HG03558 (cell line): ENCODE measurements at regions not wholly inside any gene's neighbourhood (a gene's known extent, or its start where the extent isn't known, plus 50 kb on each side); places are given as distances from the start of the nearest gene placed in this dataset.
"Not testable (repeated sequence)": the region's sequence is repeated elsewhere in the genome, so short reads cannot be mapped to it uniquely, and the experiment has no call there.

Source experiments
- ATAC-seq: cut with Tn5 transposase; IDR thresholded peaks from one replicate; pipeline ENCODE4 v1.9.1; 2021; ENCODE audit warnings: moderate number of reproducible peaks; ENCODE audit not compliant: unreplicated experiment; ENCODE audit errors: extremely low read depth

- not testable (repeated sequence) for ATAC-seq
Observed at GRCh38 chr4:20062857-20063256, 188.8 kb upstream of the SLIT2 start.

GRCh38 chr4:20062054-20062453 lies 189.7 kb upstream of the SLIT2 start:
- no peak for ATAC-seq

GRCh38 chr4:20050768-20051167 lies 200.9 kb upstream of the SLIT2 start:
- ATAC-seq = no peak

- ATAC-seq = no peak
Observed at GRCh38 chr4:20049889-20050288, 201.8 kb upstream of the SLIT2 start.

- no peak for ATAC-seq
Observed at GRCh38 chr4:20046931-20047677, 204.6 kb upstream of the SLIT2 start.

GRCh38 chr4:20046179-20046578 lies 205.5 kb upstream of the SLIT2 start:
- ATAC-seq = no peak

- ATAC-seq = no peak
Observed at GRCh38 chr4:20044966-20045365, 206.7 kb upstream of the SLIT2 start.

- no peak for ATAC-seq
Observed at GRCh38 chr4:20044502-20044911, 207.2 kb upstream of the SLIT2 start.

- no peak for ATAC-seq
Observed at GRCh38 chr4:20043991-20044390, 207.7 kb upstream of the SLIT2 start.

GRCh38 chr4:20042769-20043168 lies 208.9 kb upstream of the SLIT2 start:
- ATAC-seq = no peak

- ATAC-seq = no peak
Observed at GRCh38 chr4:20041839-20042407, 209.8 kb upstream of the SLIT2 start.

GRCh38 chr4:20037745-20038144 lies 214.0 kb upstream of the SLIT2 start:
- no peak for ATAC-seq

GRCh38 chr4:20030108-20030507 lies 221.6 kb upstream of the SLIT2 start:
- ATAC-seq = no peak

GRCh38 chr4:20028645-20029044 lies 223.1 kb upstream of the SLIT2 start:
- ATAC-seq = no peak

- no peak for ATAC-seq
Observed at GRCh38 chr4:20026456-20026855, 225.2 kb upstream of the SLIT2 start.

- no peak for ATAC-seq
Observed at GRCh38 chr4:20022471-20022870, 229.2 kb upstream of the SLIT2 start.

- no peak for ATAC-seq
Observed at GRCh38 chr4:20020056-20020455, 231.6 kb upstream of the SLIT2 start.

GRCh38 chr4:20019310-20020015 lies 232.2 kb upstream of the SLIT2 start:
- no peak for ATAC-seq

- ATAC-seq = no peak
Observed at GRCh38 chr4:20017777-20018115, 234.0 kb upstream of the SLIT2 start.

GRCh38 chr4:20017070-20017776 lies 234.5 kb upstream of the SLIT2 start:
- ATAC-seq = no peak

- no peak for ATAC-seq
Observed at GRCh38 chr4:20015636-20016224, 236.0 kb upstream of the SLIT2 start.
